A673 (cell line): ENCODE measurements at regions not wholly inside any gene's neighbourhood (a gene's known extent, or its start where the extent isn't known, plus 50 kb on each side); places are given as distances from the start of the nearest gene placed in this dataset.

Source experiments
- CTCF ChIP-seq: fragments of 300-800, 200-600 bp; sonication (generic); conservative IDR thresholded peaks from 2 replicates; pipeline ENCODE4 v1.5.1; 2017; ENCODE audit warnings: low read depth, mild to moderate bottlenecking, antibody characterized with exemption, low read length, moderate library complexity, mixed read lengths
- EZH2 ChIP-seq: fragments of 200-600 bp; sonication (generic); IDR thresholded peaks from 2 replicates; pipeline ENCODE4 v1.6.1; 2017; ENCODE audit warnings: borderline replicate concordance, low read depth, mild to moderate bottlenecking, mixed read lengths, antibody characterized with exemption, low read length; ENCODE audit not compliant: poor library complexity, severe bottlenecking

- TF ChIP-seq CTCF (no peak), EZH2 (no peak)
Measured at GRCh38 chr2:236430584-236430983, 139.0 kb upstream of the ACKR3 start.
